OCI-LY3 (cell line): ENCODE measurements at regions not wholly inside any gene's neighbourhood (a gene's known extent, or its start where the extent isn't known, plus 50 kb on each side); places are given as distances from the start of the nearest gene placed in this dataset.

Source experiments
- H2AFZ ChIP-seq: fragments of 200-600, 300-600 bp; shearing (Covaris generic); 2 replicates; pipeline ENCODE4 v1.6.0; 2014; ENCODE audit warnings: antibody characterized with exemption, low read depth, low read length
- H3K27ac ChIP-seq: fragments of 200-600, 300-600 bp; sonication (generic); 2 replicates; pipeline ENCODE4 v1.5.1; 2014; ENCODE audit warnings: mild to moderate bottlenecking, low read length, moderate library complexity, mixed read lengths
- H3K27me3 ChIP-seq: fragments of 200-600, 300-600 bp; sonication (generic); 2 replicates; pipeline ENCODE4 v1.6.1; 2014; ENCODE audit warnings: low read depth, low read length, mixed read lengths
- H3K36me3 ChIP-seq: fragments of 200-600, 300-600 bp; sonication (generic); replicated peaks from 2 replicates; pipeline ENCODE3; 2014; ENCODE audit warnings: low read depth, low read length, mixed read lengths
- H3K4me1 ChIP-seq: fragments of 300-600, 200-600 bp; sonication (generic); 2 replicates; pipeline ENCODE4 v1.6.1; 2014; ENCODE audit warnings: low read length, mixed read lengths
- H3K4me2 ChIP-seq: fragments of 200-600, 300-600 bp; sonication (generic); 2 replicates; pipeline ENCODE4 v1.6.1; 2014; ENCODE audit warnings: low read length, mixed read lengths
- H3K4me3 ChIP-seq: fragments of 300-600, 200-600 bp; sonication (generic); 2 replicates; pipeline ENCODE4 v1.5.1; 2014; ENCODE audit warnings: antibody characterized with exemption, mild to moderate bottlenecking, low read length, moderate library complexity
- H3K79me2 ChIP-seq: fragments of 300-600, 200-600 bp; shearing (Covaris generic); 2 replicates; pipeline ENCODE4 v1.6.1; 2014; ENCODE audit warnings: mild to moderate bottlenecking, low read length, mixed read lengths
- H3K9ac ChIP-seq: fragments of 300-600, 200-600 bp; shearing (Covaris generic); 2 replicates; pipeline ENCODE4 v1.6.0; 2014; ENCODE audit warnings: mild to moderate bottlenecking, low read length, moderate library complexity
- H3K9me3 ChIP-seq: fragments of 200-600, 300-600 bp; shearing (Covaris generic); 2 replicates; pipeline ENCODE4 v1.6.1; 2014; ENCODE audit warnings: low read length, mixed read lengths; ENCODE audit not compliant: insufficient read depth
- H4K20me1 ChIP-seq: fragments of 200-600, 300-600 bp; sonication (generic); 2 replicates; pipeline ENCODE4 v1.6.1; 2016; ENCODE audit warnings: low read length, mixed read lengths; ENCODE audit not compliant: insufficient read depth
- CTCF ChIP-seq: fragments of 200-600, 300-600 bp; sonication (generic); IDR thresholded peaks from 2 replicates; pipeline ENCODE4 v1.5.1; 2014; ENCODE audit warnings: antibody characterized with exemption, low read length, low read depth
- EZH2phosphoT487 ChIP-seq: fragments of 200-600 bp; shearing (Covaris generic); IDR thresholded peaks from 2 replicates; pipeline ENCODE4 v1.6.1; 2018; ENCODE audit warnings: antibody characterized with exemption, mixed run types, low read depth

GRCh38 chr14:49363821-49364751, 222.1 kb downstream of the RPS29 start:
- Histone ChIP-seq H2AFZ (no peak overlapping the region), H3K9ac (no peak overlapping the region), H3K4me2 (no peak overlapping the region), H3K27me3 (peaks cover 4% of the 10 kb centered on the region; the same call in 1 of the 2 replicates), H3K36me3 (no peaks in the 10 kb centered on the region), H3K4me1 (no peaks in the 10 kb centered on the region), H3K27ac (no peak overlapping the region), H4K20me1 (no peaks in the 10 kb centered on the region), H3K79me2 (no peaks in the 10 kb centered on the region), H3K9me3 (no peaks in the 10 kb centered on the region), H3K4me3 (no peak overlapping the region)
- TF ChIP-seq CTCF (no peak), EZH2phosphoT487 (no peak)

- TF ChIP-seq CTCF (no peak), EZH2phosphoT487 (no peak)
- H3K9ac ChIP-seq = no peak overlapping the region
These were observed 223.3 kb downstream of the RPS29 start for GRCh38 chr14:49362916-49363315.

GRCh38 chr14:49339130-49339529, 247.1 kb downstream of the RPS29 start:
- TF ChIP-seq EZH2phosphoT487 (no peak), CTCF (no peak)
- H3K4me2 ChIP-seq = no peak overlapping the region
- H3K27me3 ChIP-seq = no peaks in the 10 kb centered on the region
- H3K79me2 ChIP-seq = no peaks in the 10 kb centered on the region
- H3K9me3 ChIP-seq = no peaks in the 10 kb centered on the region
- H3K4me3 ChIP-seq = no peak overlapping the region
- no peak overlapping the region for H2AFZ ChIP-seq
- H4K20me1 ChIP-seq = no peaks in the 10 kb centered on the region
- H3K27ac ChIP-seq = no peak overlapping the region
- no peak overlapping the region for H3K9ac ChIP-seq
- no peaks in the 10 kb centered on the region for H3K36me3 ChIP-seq
- no peaks in the 10 kb centered on the region for H3K4me1 ChIP-seq

More at GRCh38 chr14:49362916-49363315, 223.3 kb downstream of the RPS29 start:
- peaks cover 4% of the 10 kb centered on the region; the same call in 1 of the 2 replicates for H3K27me3 ChIP-seq
- H3K79me2 ChIP-seq = no peaks in the 10 kb centered on the region
- no peak overlapping the region for H3K4me2 ChIP-seq
- H3K4me1 ChIP-seq = no peaks in the 10 kb centered on the region
- H3K27ac ChIP-seq = no peak overlapping the region
- H3K36me3 ChIP-seq = no peaks in the 10 kb centered on the region
- H2AFZ ChIP-seq = no peak overlapping the region
- no peaks in the 10 kb centered on the region for H4K20me1 ChIP-seq
- H3K4me3 ChIP-seq = no peak overlapping the region
- no peaks in the 10 kb centered on the region for H3K9me3 ChIP-seq

- H3K79me2 ChIP-seq = no peaks in the 10 kb centered on the region
These were observed 266.4 kb downstream of the RPS29 start for GRCh38 chr14:49319810-49320209.

More at GRCh38 chr14:49319810-49320209, 266.4 kb downstream of the RPS29 start:
- H3K4me3 ChIP-seq = no peak overlapping the region
- H3K36me3 ChIP-seq = no peaks in the 10 kb centered on the region
- H2AFZ ChIP-seq = no peak overlapping the region
- no peaks in the 10 kb centered on the region for H3K9me3 ChIP-seq
- no peak overlapping the region for H3K9ac ChIP-seq
- H3K27me3 ChIP-seq = no peaks in the 10 kb centered on the region; the same call in 1 of the 2 replicates
- H4K20me1 ChIP-seq = no peaks in the 10 kb centered on the region
- TF ChIP-seq EZH2phosphoT487 = no peak
- TF ChIP-seq CTCF = no peak
- H3K4me1 ChIP-seq = no peaks in the 10 kb centered on the region
- H3K4me2 ChIP-seq = no peak overlapping the region
- no peak overlapping the region for H3K27ac ChIP-seq
